GM12878 (cell line): ENCODE measurements at regions not wholly inside any gene's neighbourhood (a gene's known extent, or its start where the extent isn't known, plus 50 kb on each side); places are given as distances from the start of the nearest gene placed in this dataset.

Experiments used
- ASH2L ChIP-seq: fragments of 300-600, 200-600 bp; sonication (generic); IDR thresholded peaks from 2 replicates; pipeline ENCODE4 v1.6.1; 2017; ENCODE audit warnings: low read depth, mild to moderate bottlenecking, borderline replicate concordance
- DPF2 ChIP-seq: fragments of 450-650 bp; IDR thresholded peaks from 2 replicates; pipeline ENCODE4 v1.6.1; 2017; ENCODE audit warnings: mild to moderate bottlenecking
- HCFC1 ChIP-seq: fragments of 150-350 bp; IDR thresholded peaks from 2 replicates; pipeline ENCODE4 v1.6.1; 2014; ENCODE audit warnings: low read length
- POLR2AphosphoS5 ChIP-seq: IDR thresholded peaks from 2 replicates; pipeline ENCODE4 v1.6.1; 2011; ENCODE audit warnings: mild to moderate bottlenecking, low read length, inconsistent platforms
- SMARCA5 ChIP-seq: fragments of 450-650 bp; IDR thresholded peaks from 2 replicates; pipeline ENCODE4 v1.6.1; 2017; ENCODE audit warnings: mild to moderate bottlenecking
- SREBF1 ChIP-seq: IDR thresholded peaks from 2 replicates; pipeline ENCODE4 v1.6.1; 2012; ENCODE audit warnings: mild to moderate bottlenecking, low read length
- TF ChIP-seq, protein P1 (sequence below), 3 experiments: IDR thresholded peaks in 2 of 3; conservative IDR thresholded peaks in 1 of 3; 2 replicates each; pipeline ENCODE4 v1.5.1; 2011; ENCODE audit warnings: low read depth in 3 of 3, low read length in 3 of 3, mild to moderate bottlenecking in 3 of 3, control low read depth in 2 of 3, moderate library complexity in 2 of 3, inconsistent platforms in 1 of 3, mixed read lengths in 1 of 3; ENCODE audit not compliant: control insufficient read depth in 2 of 3, insufficient read depth in 1 of 3; ENCODE audit errors: extremely low read depth in 1 of 3
- TF ChIP-seq, protein P2 (sequence below): IDR thresholded peaks from 2 replicates; pipeline ENCODE4 v1.6.1; 2011; ENCODE audit warnings: borderline replicate concordance, low read depth, mild to moderate bottlenecking, moderate library complexity, mixed read lengths, low read length; ENCODE audit not compliant: insufficient read depth; ENCODE audit errors: extremely low read length

DNA sequence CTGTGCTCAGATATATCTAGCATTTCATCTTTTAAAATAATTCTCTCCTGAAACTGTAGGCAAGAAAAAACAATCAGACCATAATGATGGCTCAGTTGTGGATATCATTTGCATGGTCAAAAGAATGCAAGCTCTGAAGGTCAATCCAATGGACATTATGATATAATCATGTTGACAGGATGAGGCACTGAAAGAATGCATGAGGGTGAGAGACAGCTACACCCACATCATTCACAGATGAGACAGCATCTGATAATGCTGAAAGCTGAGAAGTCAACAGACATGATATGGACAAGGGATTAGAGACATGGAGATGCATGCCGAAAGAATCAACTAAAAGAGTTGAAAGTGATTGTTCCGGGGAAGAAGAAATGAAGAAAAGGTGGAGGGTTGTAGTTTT lies 346.4 kb upstream of the CDH5 start:
- TF ChIP-seq, protein P1, sequence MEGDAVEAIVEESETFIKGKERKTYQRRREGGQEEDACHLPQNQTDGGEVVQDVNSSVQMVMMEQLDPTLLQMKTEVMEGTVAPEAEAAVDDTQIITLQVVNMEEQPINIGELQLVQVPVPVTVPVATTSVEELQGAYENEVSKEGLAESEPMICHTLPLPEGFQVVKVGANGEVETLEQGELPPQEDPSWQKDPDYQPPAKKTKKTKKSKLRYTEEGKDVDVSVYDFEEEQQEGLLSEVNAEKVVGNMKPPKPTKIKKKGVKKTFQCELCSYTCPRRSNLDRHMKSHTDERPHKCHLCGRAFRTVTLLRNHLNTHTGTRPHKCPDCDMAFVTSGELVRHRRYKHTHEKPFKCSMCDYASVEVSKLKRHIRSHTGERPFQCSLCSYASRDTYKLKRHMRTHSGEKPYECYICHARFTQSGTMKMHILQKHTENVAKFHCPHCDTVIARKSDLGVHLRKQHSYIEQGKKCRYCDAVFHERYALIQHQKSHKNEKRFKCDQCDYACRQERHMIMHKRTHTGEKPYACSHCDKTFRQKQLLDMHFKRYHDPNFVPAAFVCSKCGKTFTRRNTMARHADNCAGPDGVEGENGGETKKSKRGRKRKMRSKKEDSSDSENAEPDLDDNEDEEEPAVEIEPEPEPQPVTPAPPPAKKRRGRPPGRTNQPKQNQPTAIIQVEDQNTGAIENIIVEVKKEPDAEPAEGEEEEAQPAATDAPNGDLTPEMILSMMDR (IDR thresholded peaks at IDR 0.05 in 2 of 3, conservative IDR thresholded peaks at IDR 0.05 in 1 of 3; ENCODE audit: control insufficient read depth in 2 of 3, extremely low read depth in 1 of 3, insufficient read depth in 1 of 3, low read depth in 3 of 3, low read length in 3 of 3): no peak
- TF ChIP-seq SMARCA5 (no peak), POLR2AphosphoS5 (no peak), HCFC1 (no peak), ASH2L (no peak), SREBF1 (no peak), DPF2 (no peak)
- TF ChIP-seq, protein P2, sequence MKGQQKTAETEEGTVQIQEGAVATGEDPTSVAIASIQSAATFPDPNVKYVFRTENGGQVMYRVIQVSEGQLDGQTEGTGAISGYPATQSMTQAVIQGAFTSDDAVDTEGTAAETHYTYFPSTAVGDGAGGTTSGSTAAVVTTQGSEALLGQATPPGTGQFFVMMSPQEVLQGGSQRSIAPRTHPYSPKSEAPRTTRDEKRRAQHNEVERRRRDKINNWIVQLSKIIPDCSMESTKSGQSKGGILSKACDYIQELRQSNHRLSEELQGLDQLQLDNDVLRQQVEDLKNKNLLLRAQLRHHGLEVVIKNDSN: no peak
